Psoas muscle (tissue), 7 donors: ENCODE measurements at regions not wholly inside any gene's neighbourhood (a gene's known extent, or its start where the extent isn't known, plus 50 kb on each side); places are given as distances from the start of the nearest gene placed in this dataset.
A peak's percentile ranks its signal among the peaks of the same experiment; 100 is the strongest.

Source experiments
- ATAC-seq, 4 donors: fragments of 200-7000 bp; cut with Tn5 transposase; one replicate each; pipeline ENCODE4 v1.9.1; 2020; ENCODE audit warnings: moderate library complexity in 3 of 4, mild to moderate bottlenecking in 2 of 4
- DNase-seq, 2 donors: peaks; one replicate each; pipeline ENCODE4 v3.0.0-alpha.2; 2020
- H3K27ac ChIP-seq: fragments of 200-600 bp; one replicate; pipeline ENCODE4 v1.8.0; 2022
- H3K27me3 ChIP-seq, 3 donors: fragments of 200-600 bp in 1 of 3; one replicate each; pipeline versions ENCODE4 v1.6.1 to v1.8.0; 2013 to 2022; ENCODE audit warnings: low read length in 2 of 3, mild to moderate bottlenecking in 2 of 3, moderate library complexity in 1 of 3; ENCODE audit not compliant: insufficient read depth in 3 of 3
- H3K36me3 ChIP-seq, 2 donors: fragments of 200-600 bp in 1 of 2; one replicate each; pipeline versions ENCODE4 v1.6.1 to v1.8.0; 2013 to 2022; ENCODE audit warnings: low read depth in 1 of 2, mild to moderate bottlenecking in 1 of 2, moderate library complexity in 1 of 2; ENCODE audit not compliant: insufficient read depth in 1 of 2
- H3K4me1 ChIP-seq: fragments of 200-600 bp; one replicate; pipeline ENCODE4 v1.8.0; 2022
- H3K4me3 ChIP-seq: fragments of 200-600 bp; one replicate; pipeline ENCODE4 v1.8.0; 2022; ENCODE audit warnings: mild to moderate bottlenecking
- H3K9me3 ChIP-seq: fragments of 200-600 bp; one replicate; pipeline ENCODE4 v1.8.0; 2022
- WGBS, 3 donors: extraction: QIAGEN DNeasy Blood & Tissue Kit; methylation state at CpG; one replicate each; pipeline versions ENCODE4 v1.1.6 to v1.1.7; 2013; 5-methylcytosine and 5-hydroxymethylcytosine counted together
- intact Hi-C, 2 donors: fragments of 100-400 bp; cut with DNase I; formaldehyde crosslinking; loops; one replicate each; pipeline versions ENCODE4 v1.11.0 to v1.14.2; 2022
- TF ChIP-seq, protein P1 (sequence below): fragments of 200-600 bp; IDR thresholded peaks from one replicate; pipeline ENCODE4 v1.8.0; 2022; ENCODE audit warnings: antibody characterized with exemption
- donor health status: healthy with polysubstance abuse.
- donor health status: DM: no; HTN: no; CAD: no; lungs with moderate emphysema.
- donor health status: Bipolar disorder and iron deficiency.
- donor health status: healthy.
- donor health status: DM: yes; HTN: yes; CAD: no.
- donor health status: DM: no; HTN: no; CAD: no.
- donor health status: DM: yes; HTN: yes; CAD: no.

DNA sequence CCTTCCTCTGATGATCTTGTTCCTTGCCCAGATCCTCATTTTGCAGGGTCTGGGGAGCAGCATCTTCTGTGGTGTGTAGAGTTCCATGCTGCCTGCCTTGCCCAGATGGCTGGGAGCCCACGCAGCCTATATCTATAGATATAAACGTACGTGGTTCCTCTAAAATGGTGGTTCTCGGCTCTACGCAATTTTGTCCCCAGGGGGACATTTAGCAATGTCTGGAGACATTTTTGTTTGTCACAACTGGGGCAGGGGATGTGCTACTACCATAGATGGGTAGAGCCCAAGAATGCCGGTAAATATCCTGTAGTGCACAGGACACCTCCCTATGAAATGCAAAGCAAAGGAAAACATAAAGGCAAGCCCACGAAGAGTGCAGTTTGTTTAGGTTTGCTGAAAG is 98.4 kb upstream of the SPACA1 start:
- WGBS, 3 donors, result 89 to 93% (median 93%) methylated on average over 7 of the region's 7 CpGs
- intact Hi-C loops, result loop anchor here in 1 of 2 donors (10.0 kb wide), 1 partner anchor 114 kb away; no protein-coding TSS in a partner anchor

DNA sequence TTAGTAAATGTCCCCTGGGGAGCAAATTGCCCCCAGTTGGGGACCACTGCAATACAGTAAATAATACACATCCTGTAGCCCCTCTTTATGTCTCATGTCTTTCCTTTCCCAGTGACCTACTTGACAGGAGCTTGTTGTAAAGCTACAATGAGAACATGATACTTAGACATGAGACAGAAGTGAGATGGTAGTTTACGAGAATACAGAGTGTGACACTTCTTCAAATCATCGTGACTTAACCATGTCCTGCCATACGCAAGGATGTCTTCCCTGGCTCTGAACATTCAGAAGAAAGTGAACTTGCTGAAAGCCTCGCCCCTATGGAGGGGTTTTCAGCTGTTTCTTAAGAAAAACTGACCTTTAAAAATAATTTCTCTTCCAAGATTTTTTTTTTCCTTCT is 101.0 kb upstream of the SPACA1 start:
- Histone ChIP-seq H3K27me3 (no peaks in the 10 kb centered on the region), H3K4me3 (no peak overlapping the region), H3K36me3 (no peaks in the 10 kb centered on the region), H3K9me3 (no peaks in the 10 kb centered on the region), H3K27ac (no peak overlapping the region), H3K4me1 (peaks cover 15% of the 10 kb centered on the region)
- TF ChIP-seq, protein P1, sequence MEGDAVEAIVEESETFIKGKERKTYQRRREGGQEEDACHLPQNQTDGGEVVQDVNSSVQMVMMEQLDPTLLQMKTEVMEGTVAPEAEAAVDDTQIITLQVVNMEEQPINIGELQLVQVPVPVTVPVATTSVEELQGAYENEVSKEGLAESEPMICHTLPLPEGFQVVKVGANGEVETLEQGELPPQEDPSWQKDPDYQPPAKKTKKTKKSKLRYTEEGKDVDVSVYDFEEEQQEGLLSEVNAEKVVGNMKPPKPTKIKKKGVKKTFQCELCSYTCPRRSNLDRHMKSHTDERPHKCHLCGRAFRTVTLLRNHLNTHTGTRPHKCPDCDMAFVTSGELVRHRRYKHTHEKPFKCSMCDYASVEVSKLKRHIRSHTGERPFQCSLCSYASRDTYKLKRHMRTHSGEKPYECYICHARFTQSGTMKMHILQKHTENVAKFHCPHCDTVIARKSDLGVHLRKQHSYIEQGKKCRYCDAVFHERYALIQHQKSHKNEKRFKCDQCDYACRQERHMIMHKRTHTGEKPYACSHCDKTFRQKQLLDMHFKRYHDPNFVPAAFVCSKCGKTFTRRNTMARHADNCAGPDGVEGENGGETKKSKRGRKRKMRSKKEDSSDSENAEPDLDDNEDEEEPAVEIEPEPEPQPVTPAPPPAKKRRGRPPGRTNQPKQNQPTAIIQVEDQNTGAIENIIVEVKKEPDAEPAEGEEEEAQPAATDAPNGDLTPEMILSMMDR, result no peak
- WGBS, 3 donors, result 53 to 73% (median 55%) methylated on average over 4 of the region's 4 CpGs
- DNase-seq (no peak), ATAC-seq (no peak)
- intact Hi-C loops, result loop anchor here in 1 of 2 donors (10.0 kb wide), 1 partner anchor 112 kb away; no protein-coding TSS in a partner anchor

More for the DNA sequence above, 98.4 kb upstream of the SPACA1 start:
- Histone ChIP-seq H3K4me3 (no peak overlapping the region), H3K27ac (no peak overlapping the region), H3K9me3 (no peaks in the 10 kb centered on the region), H3K27me3 (no peaks in the 10 kb centered on the region), H3K4me1 (peaks cover 15% of the 10 kb centered on the region), H3K36me3 (no peaks in the 10 kb centered on the region)
- TF ChIP-seq, protein P1, result no peak
- ATAC-seq (no peak), DNase-seq (no peak)

DNA sequence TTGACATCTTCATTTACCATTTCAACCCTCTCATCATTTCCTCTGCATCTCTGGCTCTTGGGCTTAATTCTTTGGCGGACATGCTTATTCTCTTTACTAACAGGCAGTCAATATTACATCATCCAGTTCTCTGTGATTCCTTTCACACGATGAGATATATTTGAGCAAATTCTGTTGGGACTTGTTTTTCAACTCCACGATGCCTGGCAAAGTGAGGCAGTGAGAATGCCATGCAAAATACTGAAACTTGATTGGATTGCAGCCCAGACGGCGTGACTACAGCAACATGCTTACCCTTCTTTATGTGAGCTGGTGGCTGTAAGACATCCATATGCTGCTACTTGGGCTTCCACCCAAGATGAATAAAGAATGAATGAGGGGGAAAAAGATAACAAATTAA is 101.7 kb upstream of the SPACA1 start:
- no peak for DNase-seq
- ATAC-seq, result peak in 1 of 4 donors; percentile 34
- intact Hi-C loops, result loop anchor here in 1 of 2 donors (10.0 kb wide), 1 partner anchor 111 kb away; no protein-coding TSS in a partner anchor
- no peaks in the 10 kb centered on the region for H3K9me3 ChIP-seq
- TF ChIP-seq, protein P1, result no peak
- no peak overlapping the region for H3K27ac ChIP-seq
- no peak overlapping the region for H3K4me3 ChIP-seq
- WGBS, 3 donors, result 26 to 57% (median 33%) methylated on average over 5 of the region's 5 CpGs
- peaks cover 15% of the 10 kb centered on the region for H3K4me1 ChIP-seq
- no peaks in the 10 kb centered on the region for H3K27me3 ChIP-seq
- H3K36me3 ChIP-seq, result no peaks in the 10 kb centered on the region

DNA sequence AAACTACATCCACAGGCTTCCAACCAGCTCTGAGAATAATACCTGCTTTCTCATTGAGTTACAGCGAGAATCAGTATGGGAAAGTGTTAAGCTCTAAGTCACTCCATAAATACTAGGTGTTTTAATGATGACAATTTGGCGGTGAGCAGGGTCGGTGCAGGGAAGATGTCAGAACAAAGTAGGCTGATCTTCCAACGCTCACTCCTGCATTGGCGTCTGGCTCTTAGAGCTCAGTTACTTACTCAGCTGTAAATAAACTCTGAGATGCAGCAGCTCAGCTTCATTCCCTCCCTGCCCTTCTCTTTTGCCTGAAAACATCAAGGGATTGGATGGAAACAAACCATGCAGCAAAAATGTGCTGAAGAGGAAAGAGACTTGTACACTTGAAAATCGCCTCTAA is 102.5 kb upstream of the SPACA1 start:
- intact Hi-C loops, result loop anchor here in 1 of 2 donors (10.0 kb wide), 1 partner anchor 110 kb away; no protein-coding TSS in a partner anchor
- peaks cover 15% of the 10 kb centered on the region for H3K4me1 ChIP-seq
- no peak for DNase-seq
- no peaks in the 10 kb centered on the region for H3K27me3 ChIP-seq
- ATAC-seq, result peak in 2 of 4 donors; percentile 13 to 26
- no peaks in the 10 kb centered on the region for H3K36me3 ChIP-seq
- H3K9me3 ChIP-seq, result no peaks in the 10 kb centered on the region
- 40 to 50% (median 43%) methylated on average over 6 of the region's 6 CpGs for whole genome bisulfite sequencing, 3 donors
- H3K27ac ChIP-seq, result no peak overlapping the region
- H3K4me3 ChIP-seq, result no peak overlapping the region
- TF ChIP-seq, protein P1, result no peak

DNA sequence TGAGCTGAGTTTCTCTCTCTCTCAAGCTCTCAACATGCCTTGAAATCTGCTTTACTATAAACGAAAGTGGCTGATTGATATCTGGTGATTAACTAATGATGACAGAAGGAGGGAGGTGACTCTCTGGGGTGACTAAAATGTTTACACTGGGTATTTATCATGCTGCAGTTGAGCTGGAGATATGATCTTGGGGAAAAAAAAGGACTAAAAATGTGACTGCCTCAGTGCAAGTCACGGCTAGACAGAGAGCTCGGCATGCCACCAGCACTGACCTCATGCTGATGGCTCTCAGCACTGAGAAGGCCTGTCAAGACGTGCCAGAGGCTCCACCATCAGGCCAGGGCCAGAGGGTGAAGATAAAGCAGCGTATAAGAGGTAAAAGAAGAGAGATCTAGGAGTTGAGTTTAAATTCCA is 103.1 kb upstream of the SPACA1 start:
- DNase-seq (peak; percentile 75 to 89), ATAC-seq (peak; percentile 97 to 99 (median 98))
- Histone ChIP-seq H3K4me3 (no peak overlapping the region), H3K4me1 (peaks cover 15% of the 10 kb centered on the region), H3K27me3 (no peaks in the 10 kb centered on the region), H3K27ac (peak overlapping the region; percentile 18), H3K36me3 (no peaks in the 10 kb centered on the region), H3K9me3 (no peaks in the 10 kb centered on the region)
- intact Hi-C loops, result loop anchor here in 1 of 2 donors (10.0 kb wide), 1 partner anchor 110 kb away; no protein-coding TSS in a partner anchor
- WGBS, 3 donors, result 11 to 25% (median 15%) methylated on average over 5 of the region's 5 CpGs
- TF ChIP-seq, protein P1, result peak; percentile 48
